HG03558 (cell line): ENCODE measurements at regions not wholly inside any gene's neighbourhood (a gene's known extent, or its start where the extent isn't known, plus 50 kb on each side); places are given as distances from the start of the nearest gene placed in this dataset.

ENCODE experiments used
- ATAC-seq: cut with Tn5 transposase; IDR thresholded peaks from one replicate; pipeline ENCODE4 v1.9.1; 2021; ENCODE audit warnings: moderate number of reproducible peaks; ENCODE audit not compliant: unreplicated experiment; ENCODE audit errors: extremely low read depth

DNA sequence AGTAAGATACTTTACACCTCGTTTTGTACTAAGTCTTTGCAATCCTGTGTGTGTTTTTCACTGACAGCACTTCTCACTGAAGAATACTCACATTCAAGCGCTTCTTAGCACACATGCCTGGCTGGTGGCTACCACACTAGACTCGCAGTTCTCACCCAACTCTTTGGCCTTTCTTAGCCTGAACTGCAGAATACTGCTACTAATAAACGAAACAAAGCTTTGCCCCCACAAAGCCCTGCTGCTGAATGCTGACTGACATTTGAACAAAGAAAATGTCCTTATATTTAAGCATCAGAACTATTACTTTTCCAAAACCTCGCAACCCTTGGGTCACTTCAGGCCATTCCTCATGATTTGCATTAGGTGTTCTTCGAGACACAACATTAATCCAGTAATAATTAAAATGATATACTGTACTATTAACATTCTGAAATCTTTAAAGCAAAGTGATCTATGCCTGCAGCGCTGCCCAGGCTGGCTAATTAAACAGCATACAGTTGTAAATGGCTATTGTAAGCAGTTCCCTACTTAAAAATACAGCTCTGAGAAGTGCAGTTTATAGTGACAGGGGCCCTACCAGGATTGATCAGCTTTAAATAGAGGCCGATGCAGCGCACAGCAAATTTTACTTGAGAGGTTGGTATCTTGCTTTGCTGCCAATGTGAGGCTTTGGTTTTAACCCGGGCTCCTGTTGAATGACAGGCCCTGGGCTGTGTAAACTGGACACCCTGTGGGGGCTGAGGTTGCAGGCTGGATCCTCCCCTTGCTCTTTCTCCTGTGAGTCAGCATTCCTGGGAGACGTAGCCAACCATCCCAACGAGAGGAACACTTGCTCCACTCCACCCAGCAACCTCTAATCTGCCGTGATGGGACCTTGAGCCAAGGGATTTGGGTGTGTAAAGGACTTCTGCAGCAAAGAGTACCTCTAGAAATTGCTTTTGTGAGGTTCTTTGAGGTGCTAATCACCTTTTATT lies 899.0 kb downstream of the TFAP2A start:
- no peak for ATAC-seq

DNA sequence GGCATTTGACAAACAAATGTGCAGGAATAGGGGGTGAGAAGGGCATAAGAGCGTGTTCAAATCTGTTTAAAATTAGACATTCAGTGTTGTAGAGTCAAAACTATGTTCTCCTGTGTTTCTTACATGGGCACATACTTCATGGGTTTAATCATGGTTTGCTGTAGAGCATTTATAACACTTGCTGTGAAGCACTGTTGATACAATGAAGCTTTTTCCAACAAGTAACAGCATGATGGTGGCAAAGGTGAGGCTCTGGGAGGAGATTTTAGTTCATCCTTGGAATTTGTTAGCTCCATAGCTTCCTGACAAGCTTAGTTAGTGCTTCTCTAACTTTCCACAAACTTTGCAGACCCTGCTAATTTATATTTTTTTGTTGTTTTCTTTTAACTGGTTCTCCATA lies 900.7 kb downstream of the TFAP2A start:
- ATAC-seq = no peak

DNA sequence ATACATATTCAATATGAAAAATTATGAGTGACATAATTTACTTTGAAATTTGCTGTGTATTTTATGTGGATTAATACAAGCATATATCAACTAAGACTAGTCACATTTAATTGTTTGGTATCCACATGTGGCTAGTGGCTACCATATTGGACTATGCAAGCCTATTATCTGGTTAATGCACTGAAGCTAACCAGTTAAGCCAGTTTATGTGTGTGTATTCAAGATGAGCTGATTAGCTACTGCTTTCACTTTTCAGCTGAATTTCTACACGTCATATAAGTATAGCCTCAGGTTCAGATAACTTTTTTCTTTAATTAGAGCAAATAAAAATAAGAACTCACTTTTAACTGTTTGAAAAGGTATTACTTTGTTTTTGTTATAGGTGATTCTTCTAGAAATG lies 903.7 kb downstream of the TFAP2A start:
- no peak for ATAC-seq

DNA sequence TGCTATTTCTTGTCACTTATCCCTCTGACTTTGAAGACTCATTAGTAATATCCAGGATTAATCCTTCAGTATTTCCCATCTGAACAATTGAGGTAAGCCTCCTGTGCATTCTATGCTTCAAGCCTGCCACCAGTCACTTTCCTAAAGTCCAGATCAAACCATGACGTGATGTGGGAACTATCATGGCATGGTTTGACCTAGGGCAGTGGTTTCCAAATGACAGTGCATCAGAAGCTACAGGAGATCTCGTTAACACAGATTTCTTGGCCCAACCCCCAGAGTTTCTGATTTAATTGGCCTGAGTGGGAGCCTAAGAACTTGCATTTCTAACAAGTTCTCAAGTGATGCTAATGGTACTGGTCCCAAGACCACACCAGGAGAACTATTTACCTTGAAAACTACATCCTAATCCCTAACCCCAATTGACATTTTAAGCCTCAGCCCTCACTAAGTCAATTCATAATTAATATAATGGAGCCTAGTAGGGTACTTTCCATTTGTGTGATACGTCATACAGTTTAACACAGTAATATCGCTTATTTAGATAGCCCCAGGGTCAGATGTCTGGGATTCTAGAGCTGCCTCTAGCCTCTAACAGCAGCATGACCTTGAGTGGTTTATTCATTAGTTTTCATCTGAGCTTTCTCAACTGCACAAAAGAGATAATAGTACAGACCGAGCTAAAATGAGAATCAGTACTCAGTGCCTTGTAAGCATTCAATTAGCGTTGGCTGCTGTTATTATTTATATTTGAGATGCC lies 907.6 kb downstream of the TFAP2A start:
- no peak for ATAC-seq

DNA sequence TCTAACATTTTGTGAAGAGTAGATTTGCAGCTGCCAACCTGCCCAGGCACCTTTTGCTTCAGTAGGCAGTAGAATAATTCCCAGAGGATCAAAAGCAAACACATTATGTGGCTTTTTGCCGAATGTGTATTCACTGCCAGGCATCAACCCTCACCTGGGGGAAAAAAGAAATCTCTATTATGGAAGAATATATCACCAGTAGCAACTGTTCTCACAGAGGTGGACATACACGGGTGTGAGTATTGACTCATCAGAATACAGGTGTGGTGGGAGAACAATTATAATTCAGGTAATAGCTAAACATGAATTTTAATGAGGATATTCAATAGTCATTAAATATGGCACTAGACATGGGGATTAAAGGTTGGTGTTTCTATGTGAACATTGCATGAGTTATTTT lies 910.7 kb downstream of the TFAP2A start:
- ATAC-seq = no peak

DNA sequence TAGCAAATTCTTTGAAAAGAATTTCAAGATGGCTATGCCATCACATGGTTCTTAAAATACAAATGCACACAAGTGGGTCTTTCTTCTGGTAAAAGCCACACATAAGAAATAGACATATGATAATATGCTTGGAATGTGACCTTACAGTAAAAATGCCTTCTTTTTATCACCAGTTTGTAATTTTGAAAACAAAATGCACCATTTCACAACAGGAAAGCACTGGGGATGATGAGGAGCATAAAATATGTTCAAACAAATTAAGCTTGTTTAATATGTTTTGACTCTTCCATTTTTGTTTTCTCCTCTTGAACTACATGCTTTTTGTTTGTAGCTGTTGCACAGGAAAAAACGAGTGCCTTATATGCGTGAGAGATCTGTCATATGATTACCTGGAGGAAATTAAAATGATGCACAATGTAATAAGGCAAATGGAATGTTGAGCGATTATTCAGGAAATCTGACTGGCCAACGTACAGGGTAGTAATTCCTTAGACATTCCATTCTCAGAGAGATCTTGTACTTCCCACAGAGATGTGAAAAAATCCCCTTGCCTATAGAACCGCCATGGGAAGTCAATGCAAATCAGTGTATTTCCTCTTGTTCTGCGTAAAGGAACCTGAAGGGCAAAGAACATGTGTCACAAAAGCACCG lies 911.6 kb downstream of the TFAP2A start:
- ATAC-seq = no peak

DNA sequence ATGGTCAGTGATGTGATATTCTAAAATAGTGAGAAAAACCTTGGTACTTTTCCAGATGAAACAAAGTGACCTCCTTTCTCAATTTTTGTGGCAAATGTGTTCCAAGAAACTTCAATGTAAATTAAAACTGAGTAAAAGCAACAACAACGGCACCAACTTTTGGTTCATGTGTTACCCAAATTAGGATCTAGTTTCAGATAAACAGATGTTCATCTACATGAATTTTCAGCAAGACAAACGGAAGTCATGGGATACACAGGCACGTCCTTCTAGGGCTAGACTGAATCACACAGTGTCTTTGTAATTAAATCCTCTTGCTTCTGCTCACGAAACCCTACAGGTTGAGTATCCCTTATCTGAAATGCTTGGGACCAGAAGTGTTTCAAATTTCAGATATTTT lies 915.2 kb downstream of the TFAP2A start:
- ATAC-seq = no peak

DNA sequence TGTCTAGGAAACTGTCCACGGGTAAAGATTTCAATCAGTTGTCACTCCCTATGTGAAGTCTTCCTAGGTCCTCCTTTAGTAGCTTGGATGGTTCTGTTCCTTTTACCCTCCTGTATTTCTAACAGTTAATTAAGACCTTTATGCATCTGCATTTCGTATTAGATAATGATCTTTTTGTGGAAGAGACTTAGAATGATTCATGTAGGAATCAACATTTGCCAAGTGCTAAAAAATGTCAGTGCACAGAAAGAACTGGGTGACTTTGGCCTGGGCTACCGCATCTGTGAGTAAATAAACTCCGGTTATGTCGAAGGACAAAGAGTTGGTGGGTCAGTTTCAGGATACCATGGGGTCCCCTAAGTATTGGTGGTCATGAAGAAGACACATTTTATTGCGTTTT lies 918.0 kb downstream of the TFAP2A start:
- ATAC-seq = no peak

DNA sequence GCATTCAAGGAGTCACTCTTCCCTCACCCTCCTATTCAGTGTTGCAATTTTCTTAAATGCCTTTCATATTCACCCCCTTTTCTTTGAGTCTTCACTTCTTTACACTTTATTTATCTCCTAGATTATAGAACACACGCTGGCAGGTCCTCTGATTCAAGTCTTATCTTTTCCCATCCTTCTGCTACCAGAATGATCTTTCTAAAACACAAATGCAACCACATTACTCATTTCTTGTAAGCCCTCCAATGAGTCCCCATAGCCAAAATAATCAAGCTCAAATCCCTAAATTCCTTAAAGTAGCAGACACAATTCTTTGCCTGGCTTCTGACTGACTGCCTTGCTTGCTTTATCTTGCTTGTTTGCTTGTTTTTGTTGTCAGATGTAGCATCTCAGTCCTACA lies 920.0 kb downstream of the TFAP2A start:
- ATAC-seq = no peak

DNA sequence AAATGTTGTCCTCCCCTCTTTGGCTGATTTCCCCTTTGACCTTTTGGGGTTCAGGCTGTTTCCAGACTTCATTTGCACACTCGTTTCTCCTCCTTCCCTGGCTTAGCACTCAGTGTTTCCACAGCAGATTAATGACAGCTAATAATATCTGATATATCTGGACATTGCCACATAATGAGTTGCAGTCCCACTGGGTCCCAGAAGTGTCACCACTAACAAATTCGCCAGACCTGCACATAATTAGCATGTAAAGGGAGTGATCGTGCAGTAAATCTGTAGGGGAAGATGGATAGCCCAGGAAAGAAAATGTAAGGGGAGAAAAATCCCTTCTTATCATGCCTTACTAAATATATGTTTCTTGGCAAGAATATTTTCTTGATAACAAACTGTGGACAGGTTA lies 922.1 kb downstream of the TFAP2A start:
- ATAC-seq = no peak

DNA sequence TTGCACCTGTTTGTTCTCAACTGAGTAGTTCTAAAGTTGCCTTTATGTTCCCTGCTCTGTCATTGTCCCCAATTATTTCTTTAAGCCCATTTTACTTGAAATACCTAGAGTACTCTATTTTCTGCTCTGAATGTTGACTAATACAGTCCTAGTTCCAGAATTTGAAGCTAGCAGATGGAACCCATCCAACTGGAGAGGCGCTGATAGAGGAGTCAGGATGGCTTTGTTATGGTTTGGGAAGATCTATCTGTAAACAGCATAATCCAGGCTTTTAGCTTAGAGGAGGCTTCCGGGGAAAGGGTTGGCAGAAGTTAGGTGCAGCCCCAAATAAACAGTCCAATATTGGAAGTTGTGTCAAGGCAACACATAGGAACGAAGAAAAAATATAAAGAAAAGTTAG lies 927.7 kb downstream of the TFAP2A start:
- ATAC-seq = no peak

DNA sequence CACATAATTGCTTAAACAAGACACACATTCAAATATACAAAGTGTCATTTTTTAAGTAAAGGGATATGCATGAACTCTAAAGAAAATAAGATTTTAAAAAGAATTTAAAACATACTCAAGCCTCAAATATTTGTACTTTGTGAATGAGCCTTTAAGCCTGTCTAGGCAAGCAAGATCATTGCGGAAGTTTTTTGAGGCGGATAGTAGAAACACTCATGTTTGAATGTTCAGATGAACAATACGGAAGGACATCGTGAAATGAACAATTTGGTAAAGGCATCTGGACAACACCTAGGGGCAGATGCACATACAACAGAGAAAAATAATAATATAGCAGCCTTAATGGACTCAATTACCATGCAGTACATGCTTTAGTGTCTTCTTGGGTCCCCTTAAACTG lies 928.9 kb downstream of the TFAP2A start:
- ATAC-seq = no peak

DNA sequence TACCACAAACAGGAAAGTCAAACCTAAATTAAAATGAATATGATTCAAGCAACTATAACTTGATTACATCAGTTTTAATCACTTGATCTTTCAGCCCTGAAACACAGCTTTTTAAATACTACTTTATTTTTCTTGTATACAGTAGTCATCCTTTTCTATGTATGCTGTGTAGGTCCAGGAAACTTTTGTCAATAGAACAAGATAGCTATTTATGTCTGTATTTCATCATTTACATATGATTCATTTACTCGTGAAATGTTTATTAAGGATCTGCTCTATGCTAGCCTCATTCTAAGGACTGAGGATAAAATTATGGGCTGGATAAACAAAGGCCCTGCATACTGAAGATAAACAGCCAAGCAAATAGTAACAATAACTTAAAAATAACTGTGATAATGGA lies 930.2 kb downstream of the TFAP2A start:
- ATAC-seq = no peak

DNA sequence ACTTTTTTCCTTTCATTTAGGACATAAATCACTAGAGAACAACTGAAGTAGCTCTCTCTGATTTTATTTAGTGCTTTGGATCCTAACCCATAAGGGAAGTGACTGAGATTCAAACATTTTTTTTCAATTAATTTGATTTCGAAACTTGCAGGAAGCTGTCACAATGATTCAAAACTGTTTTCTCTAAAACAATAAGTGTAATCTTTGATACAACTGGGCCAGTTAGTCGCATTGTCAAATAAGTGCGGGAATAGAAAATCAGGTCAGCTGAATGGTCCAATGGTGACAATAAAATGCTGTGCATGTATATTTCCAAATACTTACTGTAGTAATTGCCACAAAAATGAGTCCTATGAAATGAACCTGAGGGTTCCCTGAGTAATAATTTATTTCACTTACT lies 930.8 kb downstream of the TFAP2A start:
- no peak for ATAC-seq

DNA sequence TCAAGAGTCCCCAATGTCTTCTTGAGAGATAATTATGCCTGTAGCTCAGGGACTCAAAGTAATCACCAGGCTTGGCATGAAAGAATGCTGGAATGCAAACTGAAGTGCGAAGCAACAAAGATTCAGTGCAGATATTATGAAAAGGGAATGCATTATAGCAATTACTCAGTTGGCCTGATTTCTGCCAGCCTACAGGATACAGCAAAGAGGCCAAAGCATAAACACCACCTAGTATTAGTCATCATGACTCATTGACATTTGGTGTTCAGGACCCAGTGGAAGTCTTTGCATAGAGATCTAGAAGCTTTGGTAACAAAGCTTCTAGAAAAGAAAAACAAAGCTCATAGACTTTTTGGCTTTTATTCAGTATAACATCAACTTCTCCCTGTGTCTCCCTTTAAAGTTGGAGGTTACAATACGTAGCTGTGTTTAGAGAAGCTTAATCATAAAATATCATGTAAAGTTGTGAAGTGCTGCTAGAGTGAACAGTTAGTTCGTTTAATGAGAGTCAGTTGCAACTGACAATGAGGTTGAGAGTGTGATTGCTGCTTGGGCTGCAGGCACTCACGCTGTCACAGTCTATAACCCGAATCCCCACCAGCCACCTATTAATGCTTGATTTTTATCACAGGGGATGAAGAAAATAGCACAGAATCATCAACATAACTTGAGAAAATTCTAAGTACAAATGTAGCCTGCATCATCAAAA lies 932.7 kb downstream of the TFAP2A start:
- no peak for ATAC-seq

DNA sequence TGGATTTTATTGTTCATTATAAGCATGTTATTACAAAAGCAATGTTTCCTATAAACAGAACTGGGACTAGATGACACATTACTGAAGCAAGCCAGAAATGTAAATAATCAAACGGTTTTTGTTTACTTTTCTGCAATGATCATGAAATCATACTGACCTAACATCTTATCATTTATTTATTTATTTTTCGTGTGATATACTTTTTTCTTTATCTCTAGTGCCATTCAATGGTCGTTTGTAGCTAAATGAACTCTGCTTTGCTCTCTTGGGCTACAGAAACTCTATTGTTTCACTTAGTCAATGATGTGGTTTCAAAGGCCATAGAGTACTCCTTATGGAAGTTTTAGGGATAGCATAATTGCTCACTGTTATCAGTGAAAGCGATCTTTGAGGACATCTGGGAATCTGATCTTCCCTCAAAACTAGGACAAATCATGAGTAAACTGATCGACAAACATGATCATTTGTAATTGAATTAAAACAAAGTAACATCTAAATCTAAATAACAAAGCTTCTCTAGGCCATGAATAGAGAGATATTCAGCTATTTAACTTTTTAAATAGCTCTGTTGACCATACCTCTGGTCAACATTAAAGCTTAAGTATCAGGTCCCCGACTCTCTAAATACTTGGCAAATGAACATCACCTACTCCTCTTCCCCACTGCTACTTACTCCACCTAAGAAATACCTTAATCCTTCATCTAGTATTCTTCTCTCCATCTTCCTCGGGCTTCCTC lies 933.4 kb downstream of the TFAP2A start:
- ATAC-seq = no peak

DNA sequence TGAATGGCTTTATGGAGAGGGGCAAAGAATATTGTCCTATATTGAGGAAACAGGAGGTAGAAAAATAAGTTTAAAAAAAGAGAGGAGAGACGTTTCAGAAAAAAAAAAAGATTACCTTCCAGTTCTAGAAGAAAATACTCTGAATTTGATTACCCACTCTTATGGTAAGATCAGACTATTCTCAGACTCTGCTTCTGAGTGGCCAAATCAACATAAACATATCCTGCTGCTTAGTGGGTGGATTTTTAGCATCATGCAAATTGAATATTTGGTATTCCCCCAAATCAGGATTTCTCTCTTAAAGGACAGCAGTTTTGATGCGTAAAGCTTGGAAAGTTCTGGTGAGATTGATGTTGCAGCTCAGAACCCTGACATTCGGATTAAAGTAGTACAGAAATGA lies 946.6 kb downstream of the TFAP2A start:
- ATAC-seq = no peak

DNA sequence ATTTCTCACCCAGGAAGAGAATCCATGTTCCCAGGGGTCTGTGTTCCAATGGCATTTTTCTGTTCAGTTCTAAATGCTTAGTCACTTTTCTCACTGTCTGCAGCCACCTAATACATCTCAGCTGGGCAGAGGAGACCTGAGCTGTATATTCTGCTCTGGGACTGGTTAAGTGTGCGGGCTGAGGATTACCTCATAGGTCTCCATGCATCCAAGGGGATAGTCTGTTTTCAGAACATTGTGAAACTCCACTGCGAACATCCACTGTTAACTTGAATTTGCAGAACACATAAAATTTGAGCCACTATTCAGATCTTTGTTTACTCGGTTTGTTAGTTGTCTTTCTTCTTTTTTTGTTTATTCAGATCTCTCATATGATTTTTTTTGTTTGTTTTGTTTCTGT lies 947.1 kb downstream of the TFAP2A start:
- no peak for ATAC-seq

DNA sequence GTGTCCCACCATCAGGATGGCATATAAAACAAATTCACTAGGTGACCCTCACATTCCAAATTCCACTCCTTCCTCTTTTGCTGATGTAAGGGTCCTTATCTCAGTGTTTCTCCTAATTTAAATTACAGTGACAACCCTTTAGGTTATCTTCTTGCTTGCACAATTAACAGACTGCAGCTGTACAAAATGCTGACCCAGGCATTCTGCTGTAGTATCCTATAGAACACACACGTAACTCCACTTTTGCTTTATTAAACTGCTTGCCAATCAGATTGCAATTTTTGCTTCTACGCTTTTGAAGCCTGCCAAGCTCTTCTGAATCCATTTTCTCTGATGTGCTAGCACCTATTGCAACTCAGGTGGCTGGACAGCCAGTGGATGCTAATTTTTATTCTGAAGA lies 950.3 kb downstream of the TFAP2A start:
- no peak for ATAC-seq

DNA sequence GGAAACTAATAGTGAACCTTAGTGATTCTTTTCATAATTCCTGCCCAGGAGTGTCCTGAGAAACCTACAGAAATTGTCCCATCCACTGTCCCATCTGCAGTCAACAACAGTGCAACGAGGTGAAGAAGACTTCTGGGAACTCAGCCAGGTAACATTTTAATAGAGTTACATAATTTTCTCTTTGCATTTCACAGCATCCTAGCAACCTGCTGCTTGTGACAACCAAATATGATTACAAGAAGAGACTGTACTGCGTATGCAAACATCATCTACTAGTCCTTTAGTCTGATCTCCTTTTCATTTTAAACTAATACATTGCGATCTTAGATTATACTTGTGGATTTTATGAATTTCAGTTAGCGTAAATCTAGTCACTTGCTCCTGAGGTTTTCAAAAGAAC lies 951.6 kb downstream of the TFAP2A start:
- ATAC-seq = no peak
